Uterus (tissue), 3 donors: ENCODE measurements at regions not wholly inside any gene's neighbourhood (a gene's known extent, or its start where the extent isn't known, plus 50 kb on each side); places are given as distances from the start of the nearest gene placed in this dataset.

ENCODE experiments used
- DNase-seq, 2 donors: peaks; one replicate each; pipeline ENCODE4 v3.0.0-alpha.2; 2019 to 2020
- H3K27ac ChIP-seq, 2 donors: fragments of 200-600 bp; sonication (generic); 1 replicate in 1 of 2; 2 replicates in 1 of 2; pipeline ENCODE4 v1.5.1; 2016 to 2018
- H3K27me3 ChIP-seq, 2 donors: fragments of 200-600 bp; sonication (generic); one replicate each; pipeline ENCODE4 v1.5.1; 2018 to 2019; ENCODE audit warnings: control low read depth in 1 of 2
- H3K36me3 ChIP-seq, 2 donors: fragments of 200-600 bp; sonication (generic); one replicate each; pipeline ENCODE4 v1.5.1; 2019; ENCODE audit warnings: control low read depth in 1 of 2
- H3K4me1 ChIP-seq, 2 donors: fragments of 200-600 bp; sonication (generic); one replicate each; pipeline ENCODE4 v1.5.1; 2018 to 2019; ENCODE audit warnings: control low read depth in 1 of 2
- H3K4me3 ChIP-seq, 2 donors: fragments of 200-600 bp; sonication (generic); 1 replicate in 1 of 2; 2 replicates in 1 of 2; pipeline ENCODE4 v1.5.1; 2018 to 2019; ENCODE audit warnings: mild to moderate bottlenecking in 1 of 2
- H3K9me3 ChIP-seq, 2 donors: fragments of 200-600 bp; sonication (generic); one replicate each; pipeline ENCODE4 v1.5.1; 2019; ENCODE audit warnings: control low read depth in 1 of 2
- POLR2A ChIP-seq, 2 donors: fragments of 450-650 bp; IDR thresholded peaks; one replicate each; pipeline ENCODE4 v1.6.1; 2016; ENCODE audit warnings: antibody characterized with exemption in 2 of 2, mild to moderate bottlenecking in 1 of 2, moderate library complexity in 1 of 2
- intact Hi-C: fragments of 100-400 bp; cut with DNase I; formaldehyde crosslinking; loops from one replicate; pipeline ENCODE4 v1.15.1; 2023; ENCODE audit warnings: low total_unique reads
- TF ChIP-seq, protein P1 (sequence below), 4 experiments: fragments of 200-600 bp in 2 of 4; fragments of 450-650 bp in 2 of 4; sonication (generic) in 2 of 4; IDR thresholded peaks; one replicate each; pipeline ENCODE4 v1.5.1; 2016 to 2019; ENCODE audit warnings: antibody characterized with exemption in 4 of 4, mild to moderate bottlenecking in 2 of 4, moderate library complexity in 1 of 4
- donor health status: DM: yes; HTN: yes; CAD: no.

DNA sequence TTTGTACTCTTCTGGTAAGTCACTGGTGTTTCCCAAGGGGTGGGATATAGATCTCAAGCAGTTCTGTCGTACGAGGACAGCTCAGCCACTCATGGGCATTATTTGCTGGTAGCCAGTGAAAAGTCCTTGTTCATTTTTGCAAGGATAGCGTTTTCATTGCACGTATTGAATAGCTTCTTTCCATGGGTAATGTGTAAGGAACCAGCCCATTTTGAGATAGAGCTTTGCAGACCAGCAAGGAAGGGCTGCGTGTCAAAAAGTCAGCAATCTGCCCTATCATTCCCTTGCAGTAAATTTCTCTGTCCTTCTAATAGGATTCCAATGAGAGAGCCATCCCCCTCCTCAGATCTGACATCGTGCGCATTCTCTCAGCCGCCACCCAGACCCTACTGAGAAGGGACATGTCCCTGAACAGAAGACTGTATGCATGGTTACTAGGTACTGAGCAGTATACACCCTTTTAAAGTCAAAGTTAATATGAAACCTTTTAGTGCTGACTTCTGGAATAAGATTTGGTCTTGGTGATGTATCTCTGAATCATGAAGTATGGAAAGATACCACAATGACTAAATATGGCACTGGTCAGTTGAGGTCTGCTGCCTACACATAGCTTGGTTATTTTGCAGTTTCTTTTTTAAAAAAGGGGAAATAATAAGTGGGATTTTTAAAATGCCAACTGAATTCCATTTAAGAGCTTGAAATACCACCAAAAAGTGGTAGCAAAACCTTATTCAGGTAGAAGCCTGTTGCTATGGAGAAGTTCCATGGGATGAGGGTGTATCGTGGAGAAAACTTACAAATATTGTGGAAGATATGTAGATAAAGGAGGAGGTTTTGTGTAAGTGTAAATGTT lies 55.3 kb downstream of the DOP1B start:
- intact Hi-C loops, result no loop called here
- H3K27me3 ChIP-seq, result no peaks in the 10 kb centered on the region
- H3K9me3 ChIP-seq, result no peaks in the 10 kb centered on the region
- no peaks in the 10 kb centered on the region for H3K4me1 ChIP-seq
- no peaks in the 10 kb centered on the region for H3K36me3 ChIP-seq
- H3K27ac ChIP-seq, result no peak overlapping the region
- TF ChIP-seq POLR2A (IDR thresholded peaks at IDR 0.05), result no peak
- TF ChIP-seq, protein P1, sequence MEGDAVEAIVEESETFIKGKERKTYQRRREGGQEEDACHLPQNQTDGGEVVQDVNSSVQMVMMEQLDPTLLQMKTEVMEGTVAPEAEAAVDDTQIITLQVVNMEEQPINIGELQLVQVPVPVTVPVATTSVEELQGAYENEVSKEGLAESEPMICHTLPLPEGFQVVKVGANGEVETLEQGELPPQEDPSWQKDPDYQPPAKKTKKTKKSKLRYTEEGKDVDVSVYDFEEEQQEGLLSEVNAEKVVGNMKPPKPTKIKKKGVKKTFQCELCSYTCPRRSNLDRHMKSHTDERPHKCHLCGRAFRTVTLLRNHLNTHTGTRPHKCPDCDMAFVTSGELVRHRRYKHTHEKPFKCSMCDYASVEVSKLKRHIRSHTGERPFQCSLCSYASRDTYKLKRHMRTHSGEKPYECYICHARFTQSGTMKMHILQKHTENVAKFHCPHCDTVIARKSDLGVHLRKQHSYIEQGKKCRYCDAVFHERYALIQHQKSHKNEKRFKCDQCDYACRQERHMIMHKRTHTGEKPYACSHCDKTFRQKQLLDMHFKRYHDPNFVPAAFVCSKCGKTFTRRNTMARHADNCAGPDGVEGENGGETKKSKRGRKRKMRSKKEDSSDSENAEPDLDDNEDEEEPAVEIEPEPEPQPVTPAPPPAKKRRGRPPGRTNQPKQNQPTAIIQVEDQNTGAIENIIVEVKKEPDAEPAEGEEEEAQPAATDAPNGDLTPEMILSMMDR (IDR thresholded peaks at IDR 0.05), result no peak
- no peak overlapping the region for H3K4me3 ChIP-seq
- no peak for DNase-seq

- H3K4me1 ChIP-seq, result no peaks in the 10 kb centered on the region
- H3K27ac ChIP-seq, result no peak overlapping the region
- intact Hi-C loops, result no loop called here
- no peak for DNase-seq
- H3K4me3 ChIP-seq, result no peak overlapping the region
- no peaks in the 10 kb centered on the region for H3K27me3 ChIP-seq
- H3K9me3 ChIP-seq, result no peaks in the 10 kb centered on the region
- H3K36me3 ChIP-seq, result no peaks in the 10 kb centered on the region
- TF ChIP-seq, protein P1 (IDR thresholded peaks at IDR 0.05), result no peak
- TF ChIP-seq POLR2A (IDR thresholded peaks at IDR 0.05), result no peak
These were observed 55.8 kb downstream of the DOP1B start for GRCh38 chr21:36212513-36212780.

- no peak overlapping the region for H3K27ac ChIP-seq
- H3K4me3 ChIP-seq, result no peak overlapping the region
- H3K4me1 ChIP-seq, result no peaks in the 10 kb centered on the region
- H3K36me3 ChIP-seq, result no peaks in the 10 kb centered on the region
- intact Hi-C loops, result no loop called here
- TF ChIP-seq POLR2A (IDR thresholded peaks at IDR 0.05), result no peak
- TF ChIP-seq, protein P1 (IDR thresholded peaks at IDR 0.05), result no peak
- DNase-seq, result no peak
- no peaks in the 10 kb centered on the region for H3K9me3 ChIP-seq
- H3K27me3 ChIP-seq, result no peaks in the 10 kb centered on the region
These were observed 57.9 kb downstream of the DOP1B start for GRCh38 chr21:36214561-36214960.

GRCh38 chr21:36217743-36218142 lies 61.1 kb downstream of the DOP1B start:
- Histone ChIP-seq H3K36me3 (no peaks in the 10 kb centered on the region), H3K4me3 (no peak overlapping the region), H3K27ac (no peak overlapping the region), H3K4me1 (no peaks in the 10 kb centered on the region), H3K27me3 (no peaks in the 10 kb centered on the region), H3K9me3 (no peaks in the 10 kb centered on the region)
- TF ChIP-seq, protein P1 (IDR thresholded peaks at IDR 0.05), result no peak
- no peak for TF ChIP-seq POLR2A (IDR thresholded peaks at IDR 0.05)
- intact Hi-C loops, result no loop called here
- DNase-seq, result no peak

DNA sequence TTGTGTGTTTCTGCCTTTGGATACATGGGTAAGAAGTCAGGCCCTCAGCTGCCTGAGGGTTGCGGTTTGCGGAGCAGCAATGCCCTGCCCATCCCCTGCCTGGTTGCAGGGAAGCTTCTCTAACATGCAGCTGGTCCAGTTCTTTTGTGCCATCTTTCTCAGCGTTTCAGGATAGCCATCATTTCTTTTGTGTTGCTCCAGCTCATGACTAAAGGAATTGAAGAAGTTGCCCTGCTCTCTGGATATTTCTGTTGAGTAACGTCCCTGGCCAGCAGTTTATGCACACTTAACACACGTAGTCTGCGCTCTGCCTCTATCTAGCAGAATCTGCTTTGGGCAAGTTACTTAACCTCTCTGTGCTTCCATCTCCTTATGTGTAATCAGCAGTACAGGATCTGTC lies 62.1 kb downstream of the DOP1B start:
- DNase-seq, result no peak
- TF ChIP-seq, protein P1 (IDR thresholded peaks at IDR 0.05), result no peak
- TF ChIP-seq POLR2A (IDR thresholded peaks at IDR 0.05), result no peak
- no peaks in the 10 kb centered on the region for H3K36me3 ChIP-seq
- H3K27ac ChIP-seq, result no peak overlapping the region
- intact Hi-C loops, result no loop called here
- H3K27me3 ChIP-seq, result no peaks in the 10 kb centered on the region
- no peaks in the 10 kb centered on the region for H3K4me1 ChIP-seq
- H3K9me3 ChIP-seq, result no peaks in the 10 kb centered on the region
- no peak overlapping the region for H3K4me3 ChIP-seq
